Thyroid gland (tissue), 4 donors: ENCODE measurements at regions not wholly inside any gene's neighbourhood (a gene's known extent, or its start where the extent isn't known, plus 50 kb on each side); places are given as distances from the start of the nearest gene placed in this dataset.

Source experiments
- CTCF ChIP-seq, 6 experiments: fragments of 200-600 bp in 3 of 6; fragments of 450-650 bp in 3 of 6; sonication (generic) in 3 of 6; IDR thresholded peaks; one replicate each; pipeline ENCODE4 v1.5.1; 2016 to 2019; ENCODE audit warnings: antibody characterized with exemption in 6 of 6, mild to moderate bottlenecking in 2 of 6, inconsistent platforms in 1 of 6, moderate library complexity in 1 of 6
- POLR2A ChIP-seq, 2 donors: fragments of 450-650 bp; IDR thresholded peaks; one replicate each; pipeline ENCODE4 v1.6.1; 2017; ENCODE audit warnings: antibody characterized with exemption in 2 of 2, mild to moderate bottlenecking in 2 of 2, moderate library complexity in 1 of 2

GRCh38 chr3:25335356-25335755, 92.7 kb upstream of the RARB start:
- no peak for TF ChIP-seq CTCF (IDR thresholded peaks at IDR 0.05)
- no peak for TF ChIP-seq POLR2A (IDR thresholded peaks at IDR 0.05)
